ENCODE measurements at regions not wholly inside any gene's neighbourhood (a gene's known extent, or its start where the extent isn't known, plus 50 kb on each side); places are given as distances from the start of the nearest gene placed in this dataset.

DNA sequence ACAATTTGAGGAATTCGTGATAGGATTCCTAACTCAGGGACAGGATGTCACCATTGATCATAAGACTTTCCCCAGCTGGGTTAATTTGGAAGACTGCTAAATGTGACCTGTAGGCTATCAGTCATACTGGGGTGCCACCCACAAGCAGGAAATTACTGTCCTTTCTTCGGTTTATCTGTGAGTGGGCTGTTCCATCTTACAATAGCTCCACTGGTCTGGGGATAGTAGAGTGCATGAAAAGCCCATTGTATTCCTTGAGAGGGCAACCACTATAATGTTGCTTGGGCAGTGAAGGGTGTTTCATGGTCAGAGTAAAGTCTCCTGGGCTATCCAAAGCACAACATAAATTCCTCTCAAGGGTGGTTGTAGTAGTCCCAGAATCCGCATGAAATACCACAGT, 1523.0 kb upstream of the B3GALT2 start:
- no peak overlapping the region for H3K4me3 ChIP-seq (ENCODE audit: low read depth, low read length)
- TF ChIP-seq, protein P1, sequence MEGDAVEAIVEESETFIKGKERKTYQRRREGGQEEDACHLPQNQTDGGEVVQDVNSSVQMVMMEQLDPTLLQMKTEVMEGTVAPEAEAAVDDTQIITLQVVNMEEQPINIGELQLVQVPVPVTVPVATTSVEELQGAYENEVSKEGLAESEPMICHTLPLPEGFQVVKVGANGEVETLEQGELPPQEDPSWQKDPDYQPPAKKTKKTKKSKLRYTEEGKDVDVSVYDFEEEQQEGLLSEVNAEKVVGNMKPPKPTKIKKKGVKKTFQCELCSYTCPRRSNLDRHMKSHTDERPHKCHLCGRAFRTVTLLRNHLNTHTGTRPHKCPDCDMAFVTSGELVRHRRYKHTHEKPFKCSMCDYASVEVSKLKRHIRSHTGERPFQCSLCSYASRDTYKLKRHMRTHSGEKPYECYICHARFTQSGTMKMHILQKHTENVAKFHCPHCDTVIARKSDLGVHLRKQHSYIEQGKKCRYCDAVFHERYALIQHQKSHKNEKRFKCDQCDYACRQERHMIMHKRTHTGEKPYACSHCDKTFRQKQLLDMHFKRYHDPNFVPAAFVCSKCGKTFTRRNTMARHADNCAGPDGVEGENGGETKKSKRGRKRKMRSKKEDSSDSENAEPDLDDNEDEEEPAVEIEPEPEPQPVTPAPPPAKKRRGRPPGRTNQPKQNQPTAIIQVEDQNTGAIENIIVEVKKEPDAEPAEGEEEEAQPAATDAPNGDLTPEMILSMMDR (IDR thresholded peaks at IDR 0.05; ENCODE audit: borderline replicate concordance, insufficient read depth, low read depth, low read length) = no peak

DNA sequence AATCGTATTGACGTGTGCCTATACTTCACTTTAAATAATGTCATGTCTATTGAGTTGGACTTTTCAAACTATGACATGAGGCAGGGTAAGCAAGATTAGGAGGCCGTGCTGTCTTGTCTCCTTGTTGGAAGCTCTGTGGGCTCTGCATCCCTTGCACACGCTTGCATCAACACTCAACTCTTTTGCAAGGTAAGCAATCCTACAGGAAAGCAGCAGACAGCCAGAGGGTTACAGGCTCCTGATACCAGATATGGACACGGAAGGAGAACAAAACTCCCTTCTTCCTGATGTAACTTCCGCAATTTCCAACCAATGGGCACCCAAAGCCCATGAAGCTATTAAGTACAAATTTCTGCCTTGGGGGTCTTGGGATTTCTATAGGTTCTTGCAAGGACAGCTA, 1520.7 kb upstream of the B3GALT2 start:
- TF ChIP-seq, protein P1 (IDR thresholded peaks at IDR 0.05; ENCODE audit: borderline replicate concordance, insufficient read depth, low read depth, low read length) = no peak
- H3K4me3 ChIP-seq (ENCODE audit: low read depth, low read length) = no peak overlapping the region

DNA sequence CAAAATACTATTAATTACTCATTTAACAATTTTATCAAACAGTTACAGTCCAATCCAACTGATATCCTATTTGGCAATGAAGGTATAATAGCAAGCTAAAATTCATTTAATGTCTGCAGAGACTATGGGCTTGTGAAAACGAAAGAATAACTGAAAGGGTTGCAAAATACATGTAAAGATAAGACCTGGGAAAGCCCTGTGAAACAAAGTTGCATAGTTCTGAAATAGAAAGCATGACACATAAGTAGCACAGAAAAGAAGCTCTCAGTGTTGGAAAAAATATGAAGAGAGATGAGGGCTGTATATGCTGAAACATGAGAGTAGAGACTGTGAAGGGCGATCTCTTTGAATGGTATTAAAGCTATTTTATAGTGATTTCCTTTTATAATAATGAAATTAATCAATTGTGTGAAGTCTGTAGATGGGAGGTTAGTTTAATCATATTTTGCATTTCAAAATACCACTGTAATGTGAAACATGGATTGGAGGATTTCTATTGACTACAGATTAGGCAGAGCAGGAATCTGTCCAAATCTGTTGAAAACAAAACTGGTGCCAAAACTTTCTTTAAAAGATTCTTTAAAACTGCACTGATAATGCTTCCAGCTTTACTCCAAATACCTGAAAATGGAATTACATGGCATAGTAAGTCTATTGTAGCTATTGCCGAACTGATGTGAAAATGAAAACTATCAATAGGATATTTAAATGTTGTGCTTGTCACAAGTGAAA, 1518.9 kb upstream of the B3GALT2 start:
- TF ChIP-seq, protein P1 (IDR thresholded peaks at IDR 0.05; ENCODE audit: borderline replicate concordance, insufficient read depth, low read depth, low read length) = no peak
- no peak overlapping the region for H3K4me3 ChIP-seq (ENCODE audit: low read depth, low read length)

DNA sequence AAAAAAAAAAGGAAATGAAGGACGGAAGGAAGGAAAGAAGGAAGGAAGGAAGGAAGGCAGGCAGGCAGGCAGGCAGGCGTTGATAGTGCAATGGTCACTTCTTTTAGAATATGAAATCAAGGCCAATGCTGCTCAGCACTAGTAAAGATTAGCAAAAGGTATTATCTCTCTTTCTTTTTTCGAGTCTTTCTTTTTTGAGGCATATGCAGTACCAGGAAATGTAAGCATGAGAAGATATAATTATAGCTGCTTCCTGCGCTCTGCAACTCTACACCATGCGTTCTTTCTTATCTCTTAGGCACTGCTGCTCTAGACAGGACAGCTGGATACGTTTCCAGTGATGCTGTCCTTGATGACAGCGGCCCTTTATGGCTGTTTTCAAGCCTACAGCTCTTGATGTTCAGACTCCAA, 1512.5 kb upstream of the B3GALT2 start:
- no peak overlapping the region for H3K4me3 ChIP-seq (ENCODE audit: low read depth, low read length)
- TF ChIP-seq, protein P1 (IDR thresholded peaks at IDR 0.05; ENCODE audit: borderline replicate concordance, insufficient read depth, low read depth, low read length) = no peak

DNA sequence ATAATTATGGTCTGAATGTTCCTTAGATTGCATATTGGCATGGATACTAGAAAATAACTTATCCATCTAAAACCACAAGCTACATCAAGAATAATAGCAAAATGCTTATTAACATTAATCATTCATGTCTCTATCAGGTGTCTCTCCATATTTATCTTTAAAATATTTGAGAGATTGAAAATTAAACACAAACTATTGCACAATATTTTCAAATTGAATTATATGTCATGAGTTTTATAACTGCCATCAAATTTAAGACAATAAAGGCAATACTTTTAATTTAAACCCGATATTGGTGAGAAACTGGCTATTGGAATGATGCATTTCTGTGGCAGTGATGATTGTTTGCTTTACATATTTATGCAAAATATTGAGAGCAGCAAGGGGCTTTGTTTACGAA, 1506.8 kb upstream of the B3GALT2 start:
- TF ChIP-seq, protein P1 (IDR thresholded peaks at IDR 0.05; ENCODE audit: borderline replicate concordance, insufficient read depth, low read depth, low read length) = no peak
- H3K4me3 ChIP-seq (ENCODE audit: low read depth, low read length) = no peak overlapping the region

DNA sequence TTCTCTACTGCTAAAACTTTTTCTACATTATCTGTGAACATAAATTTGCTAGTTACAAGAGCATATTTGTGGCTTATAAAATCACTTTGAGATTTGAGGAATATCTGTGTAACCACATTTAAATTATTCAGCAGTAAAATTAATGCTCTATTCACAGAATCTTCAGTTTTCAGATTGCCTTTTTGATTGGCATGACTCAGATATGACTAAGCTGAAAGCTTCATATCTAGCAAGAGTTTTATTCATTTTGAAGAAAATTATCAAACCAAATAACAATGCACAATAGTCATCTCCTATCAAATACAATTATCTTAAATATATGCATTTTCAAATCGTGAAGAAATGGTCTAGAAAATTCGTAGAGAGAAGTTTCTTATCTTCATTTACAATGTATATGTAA, 1498.2 kb upstream of the B3GALT2 start:
- TF ChIP-seq, protein P1 (IDR thresholded peaks at IDR 0.05; ENCODE audit: borderline replicate concordance, insufficient read depth, low read depth, low read length) = no peak
- no peak overlapping the region for H3K4me3 ChIP-seq (ENCODE audit: low read depth, low read length)

DNA sequence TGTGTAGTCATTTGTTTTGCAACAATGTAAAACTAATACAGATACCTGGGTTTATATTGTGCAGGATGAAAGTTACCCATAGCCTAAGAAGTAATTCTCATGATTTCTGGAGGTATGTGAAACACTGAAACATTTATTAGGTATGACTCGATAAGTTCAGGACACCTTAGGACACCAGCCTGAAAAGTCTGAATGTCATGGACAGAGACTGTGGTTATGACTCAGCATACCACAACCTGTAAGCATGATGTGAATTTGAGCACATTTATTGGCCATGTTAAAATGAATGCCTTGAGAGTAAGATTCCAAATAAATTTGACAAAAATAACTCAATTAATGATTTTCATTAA, 1471.7 kb upstream of the B3GALT2 start:
- no peak overlapping the region for H3K4me3 ChIP-seq (ENCODE audit: low read depth, low read length)

More for the DNA sequence above, 1471.7 kb upstream of the B3GALT2 start:
- TF ChIP-seq, protein P1 (IDR thresholded peaks at IDR 0.05; ENCODE audit: borderline replicate concordance, insufficient read depth, low read depth, low read length) = no peak

All from GM12875 (cell line).